Type B pancreatic cell (in vitro differentiated cells): ENCODE measurements at regions not wholly inside any gene's neighbourhood (a gene's known extent, or its start where the extent isn't known, plus 50 kb on each side); places are given as distances from the start of the nearest gene placed in this dataset.

Source experiments
- DNase-seq: peaks from one replicate; pipeline ENCODE4 v3.0.0; 2021; ENCODE audit warnings: mixed read lengths; ENCODE audit not compliant: unreplicated experiment; ENCODE audit errors: extremely low spot score
- H3K27ac Mint-ChIP-seq: 2 replicates; pipeline ENCODE4 v1.8.0; 2021; ENCODE audit warnings: mild to moderate bottlenecking, mixed read lengths
- H3K27me3 Mint-ChIP-seq: 2 replicates; pipeline ENCODE4 v1.8.0; 2021; ENCODE audit warnings: mixed read lengths
- H3K36me3 Mint-ChIP-seq: 2 replicates; pipeline ENCODE4 v1.8.0; 2021; ENCODE audit warnings: mixed read lengths
- H3K4me1 Mint-ChIP-seq: one replicate; pipeline ENCODE4 v1.8.0; 2021; ENCODE audit warnings: mixed read lengths; ENCODE audit not compliant: unreplicated experiment
- H3K4me3 Mint-ChIP-seq: 2 replicates; pipeline ENCODE4 v1.8.0; 2021; ENCODE audit warnings: mild to moderate bottlenecking, mixed read lengths
- H3K9me3 Mint-ChIP-seq: 2 replicates; pipeline ENCODE4 v1.8.0; 2021; ENCODE audit warnings: mixed read lengths
- CTCF ChIP-seq: fragments of 200-600 bp; sonication (generic); conservative IDR thresholded peaks from 2 replicates; pipeline ENCODE4 v1.5.0; 2021; ENCODE audit warnings: antibody characterized with exemption, mild to moderate bottlenecking

- Mint-ChIP-seq H3K27me3 (no peaks in the 10 kb centered on the region), H3K4me1 (no peaks in the 10 kb centered on the region), H3K36me3 (no peaks in the 10 kb centered on the region), H3K27ac (no peak overlapping the region), H3K9me3 (peaks cover 5% of the 10 kb centered on the region), H3K4me3 (no peak overlapping the region)
- TF ChIP-seq CTCF, result no peak
- no peak for DNase-seq
Observed at GRCh38 chr2:116133381-116133942, 1681.0 kb upstream of the DDX18 start.

GRCh38 chr2:116141891-116142474, 1672.5 kb upstream of the DDX18 start:
- TF ChIP-seq CTCF, result no peak
- Mint-ChIP-seq H3K9me3 (no peaks in the 10 kb centered on the region), H3K4me3 (no peak overlapping the region), H3K27me3 (no peaks in the 10 kb centered on the region), H3K36me3 (no peaks in the 10 kb centered on the region), H3K4me1 (no peaks in the 10 kb centered on the region), H3K27ac (no peak overlapping the region)
- DNase-seq, result no peak

GRCh38 chr2:116142644-116143227, 1671.8 kb upstream of the DDX18 start:
- no peaks in the 10 kb centered on the region for H3K36me3 Mint-ChIP-seq
- H3K27ac Mint-ChIP-seq, result no peak overlapping the region
- no peak for TF ChIP-seq CTCF
- H3K9me3 Mint-ChIP-seq, result no peaks in the 10 kb centered on the region
- no peaks in the 10 kb centered on the region for H3K4me1 Mint-ChIP-seq
- H3K27me3 Mint-ChIP-seq, result no peaks in the 10 kb centered on the region
- no peak overlapping the region for H3K4me3 Mint-ChIP-seq
- no peak for DNase-seq

GRCh38 chr2:116145031-116145430, 1669.5 kb upstream of the DDX18 start:
- no peaks in the 10 kb centered on the region for H3K4me1 Mint-ChIP-seq
- TF ChIP-seq CTCF, result no peak
- no peak for DNase-seq

GRCh38 chr2:116148361-116148760, 1666.1 kb upstream of the DDX18 start:
- Mint-ChIP-seq H3K27ac (no peak overlapping the region), H3K4me1 (no peaks in the 10 kb centered on the region), H3K4me3 (no peak overlapping the region), H3K36me3 (no peaks in the 10 kb centered on the region), H3K9me3 (no peaks in the 10 kb centered on the region), H3K27me3 (no peaks in the 10 kb centered on the region)
- no peak for TF ChIP-seq CTCF
- DNase-seq, result no peak

More at GRCh38 chr2:116145031-116145430, 1669.5 kb upstream of the DDX18 start:
- Mint-ChIP-seq H3K36me3 (no peaks in the 10 kb centered on the region), H3K9me3 (no peaks in the 10 kb centered on the region), H3K4me3 (no peak overlapping the region), H3K27me3 (no peaks in the 10 kb centered on the region), H3K27ac (no peak overlapping the region)
